ENCODE measurements at regions not wholly inside any gene's neighbourhood (a gene's known extent, or its start where the extent isn't known, plus 50 kb on each side); places are given as distances from the start of the nearest gene placed in this dataset.

- no peak for TF ChIP-seq CTCF (IDR thresholded peaks at IDR 0.05)
- no peak for TF ChIP-seq POLR2AphosphoS5 (IDR thresholded peaks at IDR 0.05)
- TF ChIP-seq POLR2A (IDR thresholded peaks at IDR 0.05) = no peak
Observed at GRCh38 chr7:125675640-125676039, 746.0 kb upstream of the POT1 start.
